GM23338 (cell line): ENCODE measurements at regions not wholly inside any gene's neighbourhood (a gene's known extent, or its start where the extent isn't known, plus 50 kb on each side); places are given as distances from the start of the nearest gene placed in this dataset.

ENCODE experiments used
- ATAC-seq: fragments of 200-7000 bp; cut with Tn5 transposase; 3 replicates; pipeline ENCODE4 v1.9.1; 2020
- DNase-seq: peaks from one replicate; pipeline ENCODE4 v3.0.0-alpha.2; 2015; ENCODE audit warnings: low spot score
- H2AFZ ChIP-seq: fragments of 200-600 bp; sonication (generic); 2 replicates; pipeline ENCODE4 v1.8.0; 2016; ENCODE audit warnings: antibody characterized with exemption, mild to moderate bottlenecking, moderate library complexity
- H3F3A ChIP-seq: fragments of 200-600 bp; sonication (generic); replicated peaks from 2 replicates; pipeline ENCODE4 v1.8.0; 2017; ENCODE audit warnings: antibody characterized with exemption, mixed run types, low read depth
- H3K27ac ChIP-seq: fragments of 200-600 bp; sonication (generic); 2 replicates; pipeline ENCODE4 v1.6.1; 2016; ENCODE audit warnings: low read depth
- H3K27me3 ChIP-seq: fragments of 200-600 bp; sonication (generic); 2 replicates; pipeline ENCODE4 v1.8.0; 2016; ENCODE audit warnings: mild to moderate bottlenecking, mixed run types, moderate library complexity; ENCODE audit not compliant: insufficient read depth
- H3K36me3 ChIP-seq: fragments of 200-600 bp; sonication (generic); 2 replicates; pipeline ENCODE4 v1.8.0; 2016; ENCODE audit warnings: mild to moderate bottlenecking; ENCODE audit not compliant: insufficient read depth
- H3K4me1 ChIP-seq: fragments of 200-600 bp; sonication (generic); 2 replicates; pipeline ENCODE4 v1.8.0; 2016; ENCODE audit warnings: mild to moderate bottlenecking, moderate library complexity; ENCODE audit not compliant: insufficient read depth
- H3K4me2 ChIP-seq: fragments of 200-600 bp; sonication (generic); 2 replicates; pipeline ENCODE4 v1.7.1; 2017; ENCODE audit warnings: mixed run types
- H3K4me3 ChIP-seq: fragments of 200-600 bp; sonication (generic); 2 replicates; pipeline ENCODE4 v1.6.1; 2016; ENCODE audit warnings: mixed run types
- H3K79me2 ChIP-seq: fragments of 200-600 bp; sonication (generic); replicated peaks from 2 replicates; pipeline ENCODE4 v1.8.0; 2017; ENCODE audit warnings: mild to moderate bottlenecking; ENCODE audit not compliant: insufficient read depth
- H3K9me2 ChIP-seq: fragments of 200-600 bp; sonication (generic); 2 replicates; pipeline ENCODE4 v1.8.0; 2017; ENCODE audit not compliant: insufficient read depth
- H4K20me1 ChIP-seq: fragments of 200-600 bp; sonication (generic); replicated peaks from 2 replicates; pipeline ENCODE4 v1.8.0; 2017; ENCODE audit warnings: mild to moderate bottlenecking; ENCODE audit not compliant: insufficient read depth
- H3K27ac Mint-ChIP-seq: 2 replicates; pipeline ENCODE4 v1.8.0; 2020; ENCODE audit warnings: inconsistent platforms, mild to moderate bottlenecking, moderate library complexity, mixed read lengths
- H3K27me3 Mint-ChIP-seq: 3 replicates; pipeline ENCODE4 v1.8.0; 2022; ENCODE audit warnings: low read depth, mild to moderate bottlenecking, moderate library complexity, mixed read lengths, inconsistent platforms; ENCODE audit not compliant: insufficient read depth, poor library complexity
- H3K36me3 Mint-ChIP-seq: 3 replicates; pipeline ENCODE4 v1.8.0; 2021; ENCODE audit warnings: low read depth, mild to moderate bottlenecking, inconsistent platforms, moderate library complexity, mixed read lengths
- H3K4me1 Mint-ChIP-seq: 3 replicates; pipeline ENCODE4 v1.8.0; 2020; ENCODE audit warnings: mild to moderate bottlenecking, inconsistent platforms, mixed read lengths
- H3K4me3 Mint-ChIP-seq: 3 replicates; pipeline ENCODE4 v1.8.0; 2021; ENCODE audit warnings: moderate library complexity, mild to moderate bottlenecking, inconsistent platforms, mixed read lengths
- H3K9me3 Mint-ChIP-seq: 3 replicates; pipeline ENCODE4 v1.8.0; 2020; ENCODE audit warnings: moderate library complexity, mild to moderate bottlenecking, inconsistent platforms, mixed read lengths
- EZH2 ChIP-seq: fragments of 200-600 bp; sonication (generic); IDR thresholded peaks from one replicate; pipeline ENCODE4 v1.8.0; 2017; ENCODE audit warnings: antibody characterized with exemption, mild to moderate bottlenecking, low read depth; ENCODE audit not compliant: unreplicated experiment
- JUNB ChIP-seq: IDR thresholded peaks from one replicate; pipeline ENCODE4 v1.6.1; 2016; ENCODE audit warnings: antibody characterized with exemption; ENCODE audit not compliant: unreplicated experiment
- POLR2AphosphoS5 ChIP-seq: IDR thresholded peaks from 2 replicates; pipeline ENCODE4 v1.6.1; 2016; ENCODE audit warnings: antibody characterized with exemption, low read depth
- ZNF331 ChIP-seq: fragments of 250-450 bp; sonication (Bioruptor Pico); IDR thresholded peaks from 2 replicates; pipeline ENCODE4 v1.5.0; 2020; ENCODE audit warnings: low read depth, mild to moderate bottlenecking, moderate library complexity
- TF ChIP-seq, protein P1 (sequence below): fragments of 250-450 bp; sonication (Bioruptor Pico); IDR thresholded peaks from 2 replicates; pipeline ENCODE4 v1.5.0; 2020; ENCODE audit warnings: mild to moderate bottlenecking, moderate library complexity
- TF ChIP-seq, protein P2 (sequence below), 2 experiments: fragments of 200-600 bp in 1 of 2; sonication (generic) in 1 of 2; conservative IDR thresholded peaks; 2 replicates each; pipeline versions ENCODE4 v1.5.1 to v1.6.1; 2016 to 2017; ENCODE audit warnings: antibody characterized with exemption in 2 of 2, low read depth in 2 of 2, mild to moderate bottlenecking in 2 of 2, moderate library complexity in 1 of 2

DNA sequence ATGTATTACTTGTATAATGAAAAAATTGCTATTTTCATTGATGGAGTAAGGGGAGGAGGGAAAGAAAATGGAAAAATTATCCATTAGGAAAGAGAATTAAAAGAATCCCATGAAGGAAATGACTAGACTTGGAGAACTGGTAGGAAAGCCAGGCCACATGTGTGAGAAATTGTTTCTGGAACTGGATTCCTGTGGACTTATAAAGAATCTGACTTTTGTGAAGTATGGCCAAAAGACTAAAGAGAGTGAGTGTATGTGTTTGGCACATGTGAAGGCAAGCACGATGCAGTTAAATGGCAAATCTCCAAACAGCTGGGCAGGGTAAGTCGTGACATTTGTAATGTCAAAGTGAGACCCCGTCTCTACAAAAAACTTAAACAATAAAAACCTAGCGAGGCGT is 89.4 kb downstream of the MTX3 start (continued):
- TF ChIP-seq, protein P1, sequence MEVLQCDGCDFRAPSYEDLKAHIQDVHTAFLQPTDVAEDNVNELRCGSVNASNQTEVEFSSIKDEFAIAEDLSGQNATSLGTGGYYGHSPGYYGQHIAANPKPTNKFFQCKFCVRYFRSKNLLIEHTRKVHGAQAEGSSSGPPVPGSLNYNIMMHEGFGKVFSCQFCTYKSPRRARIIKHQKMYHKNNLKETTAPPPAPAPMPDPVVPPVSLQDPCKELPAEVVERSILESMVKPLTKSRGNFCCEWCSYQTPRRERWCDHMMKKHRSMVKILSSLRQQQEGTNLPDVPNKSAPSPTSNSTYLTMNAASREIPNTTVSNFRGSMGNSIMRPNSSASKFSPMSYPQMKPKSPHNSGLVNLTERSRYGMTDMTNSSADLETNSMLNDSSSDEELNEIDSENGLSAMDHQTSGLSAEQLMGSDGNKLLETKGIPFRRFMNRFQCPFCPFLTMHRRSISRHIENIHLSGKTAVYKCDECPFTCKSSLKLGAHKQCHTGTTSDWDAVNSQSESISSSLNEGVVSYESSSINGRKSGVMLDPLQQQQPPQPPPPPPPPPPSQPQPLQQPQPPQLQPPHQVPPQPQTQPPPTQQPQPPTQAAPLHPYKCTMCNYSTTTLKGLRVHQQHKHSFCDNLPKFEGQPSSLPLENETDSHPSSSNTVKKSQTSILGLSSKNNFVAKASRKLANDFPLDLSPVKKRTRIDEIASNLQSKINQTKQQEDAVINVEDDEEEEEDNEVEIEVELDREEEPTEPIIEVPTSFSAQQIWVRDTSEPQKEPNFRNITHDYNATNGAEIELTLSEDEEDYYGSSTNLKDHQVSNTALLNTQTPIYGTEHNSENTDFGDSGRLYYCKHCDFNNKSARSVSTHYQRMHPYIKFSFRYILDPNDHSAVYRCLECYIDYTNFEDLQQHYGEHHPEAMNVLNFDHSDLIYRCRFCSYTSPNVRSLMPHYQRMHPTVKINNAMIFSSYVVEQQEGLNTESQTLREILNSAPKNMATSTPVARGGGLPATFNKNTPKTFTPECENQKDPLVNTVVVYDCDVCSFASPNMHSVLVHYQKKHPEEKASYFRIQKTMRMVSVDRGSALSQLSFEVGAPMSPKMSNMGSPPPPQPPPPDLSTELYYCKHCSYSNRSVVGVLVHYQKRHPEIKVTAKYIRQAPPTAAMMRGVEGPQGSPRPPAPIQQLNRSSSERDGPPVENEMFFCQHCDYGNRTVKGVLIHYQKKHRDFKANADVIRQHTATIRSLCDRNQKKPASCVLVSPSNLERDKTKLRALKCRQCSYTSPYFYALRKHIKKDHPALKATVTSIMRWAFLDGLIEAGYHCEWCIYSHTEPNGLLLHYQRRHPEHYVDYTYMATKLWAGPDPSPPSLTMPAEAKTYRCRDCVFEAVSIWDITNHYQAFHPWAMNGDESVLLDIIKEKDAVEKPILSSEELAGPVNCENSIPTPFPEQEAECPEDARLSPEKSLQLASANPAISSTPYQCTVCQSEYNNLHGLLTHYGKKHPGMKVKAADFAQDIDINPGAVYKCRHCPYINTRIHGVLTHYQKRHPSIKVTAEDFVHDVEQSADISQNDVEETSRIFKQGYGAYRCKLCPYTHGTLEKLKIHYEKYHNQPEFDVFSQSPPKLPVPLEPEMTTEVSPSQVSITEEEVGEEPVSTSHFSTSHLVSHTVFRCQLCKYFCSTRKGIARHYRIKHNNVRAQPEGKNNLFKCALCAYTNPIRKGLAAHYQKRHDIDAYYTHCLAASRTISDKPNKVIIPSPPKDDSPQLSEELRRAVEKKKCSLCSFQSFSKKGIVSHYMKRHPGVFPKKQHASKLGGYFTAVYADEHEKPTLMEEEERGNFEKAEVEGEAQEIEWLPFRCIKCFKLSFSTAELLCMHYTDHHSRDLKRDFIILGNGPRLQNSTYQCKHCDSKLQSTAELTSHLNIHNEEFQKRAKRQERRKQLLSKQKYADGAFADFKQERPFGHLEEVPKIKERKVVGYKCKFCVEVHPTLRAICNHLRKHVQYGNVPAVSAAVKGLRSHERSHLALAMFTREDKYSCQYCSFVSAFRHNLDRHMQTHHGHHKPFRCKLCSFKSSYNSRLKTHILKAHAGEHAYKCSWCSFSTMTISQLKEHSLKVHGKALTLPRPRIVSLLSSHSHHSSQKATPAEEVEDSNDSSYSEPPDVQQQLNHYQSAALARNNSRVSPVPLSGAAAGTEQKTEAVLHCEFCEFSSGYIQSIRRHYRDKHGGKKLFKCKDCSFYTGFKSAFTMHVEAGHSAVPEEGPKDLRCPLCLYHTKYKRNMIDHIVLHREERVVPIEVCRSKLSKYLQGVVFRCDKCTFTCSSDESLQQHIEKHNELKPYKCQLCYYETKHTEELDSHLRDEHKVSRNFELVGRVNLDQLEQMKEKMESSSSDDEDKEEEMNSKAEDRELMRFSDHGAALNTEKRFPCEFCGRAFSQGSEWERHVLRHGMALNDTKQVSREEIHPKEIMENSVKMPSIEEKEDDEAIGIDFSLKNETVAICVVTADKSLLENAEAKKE (CRISPR knock-in tag): no peak

DNA sequence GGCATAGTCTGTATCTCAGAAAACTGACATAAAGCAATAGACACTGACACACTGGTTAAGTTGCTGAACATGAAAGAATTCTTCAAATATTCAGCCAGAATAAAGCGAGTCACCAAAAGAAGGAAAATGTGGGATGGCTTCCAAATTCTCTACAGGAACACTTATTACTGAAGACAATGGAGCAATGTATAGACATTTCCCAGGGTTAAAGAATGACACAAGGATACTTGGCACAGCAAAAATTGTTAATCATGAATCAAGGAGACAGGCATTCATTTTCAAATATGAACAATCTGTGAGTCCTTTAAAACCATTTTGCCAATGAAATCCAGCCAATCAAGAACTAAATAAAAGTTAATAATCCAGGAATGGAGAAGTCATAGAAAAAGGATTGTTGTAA is 92.5 kb downstream of the MTX3 start:
- ATAC-seq (no peak), DNase-seq (no peak)
- Mint-ChIP-seq H3K4me3 (no peak overlapping the region), H3K27me3 (no peaks in the 10 kb centered on the region), H3K27ac (no peak overlapping the region), H3K4me1 (no peaks in the 10 kb centered on the region), H3K36me3 (peaks cover 12% of the 10 kb centered on the region; the same call in 2 of the 3 replicates), H3K9me3 (peaks cover 25% of the 10 kb centered on the region)
- no peaks in the 10 kb centered on the region for H3K4me1 ChIP-seq
- no peaks in the 10 kb centered on the region for H3K79me2 ChIP-seq
- no peak overlapping the region for H3K4me3 ChIP-seq
- H3K4me2 ChIP-seq: no peak overlapping the region
- H2AFZ ChIP-seq: no peak overlapping the region
- H3K36me3 ChIP-seq: no peaks in the 10 kb centered on the region; the same call in 1 of the 2 replicates
- H3K27ac ChIP-seq: no peak overlapping the region
- H3F3A ChIP-seq: no peaks in the 10 kb centered on the region
- H3K9me2 ChIP-seq: no peaks in the 10 kb centered on the region; the same call in 1 of the 2 replicates
- no peaks in the 10 kb centered on the region for H3K27me3 ChIP-seq
- H4K20me1 ChIP-seq: no peaks in the 10 kb centered on the region
- TF ChIP-seq, protein P2, sequence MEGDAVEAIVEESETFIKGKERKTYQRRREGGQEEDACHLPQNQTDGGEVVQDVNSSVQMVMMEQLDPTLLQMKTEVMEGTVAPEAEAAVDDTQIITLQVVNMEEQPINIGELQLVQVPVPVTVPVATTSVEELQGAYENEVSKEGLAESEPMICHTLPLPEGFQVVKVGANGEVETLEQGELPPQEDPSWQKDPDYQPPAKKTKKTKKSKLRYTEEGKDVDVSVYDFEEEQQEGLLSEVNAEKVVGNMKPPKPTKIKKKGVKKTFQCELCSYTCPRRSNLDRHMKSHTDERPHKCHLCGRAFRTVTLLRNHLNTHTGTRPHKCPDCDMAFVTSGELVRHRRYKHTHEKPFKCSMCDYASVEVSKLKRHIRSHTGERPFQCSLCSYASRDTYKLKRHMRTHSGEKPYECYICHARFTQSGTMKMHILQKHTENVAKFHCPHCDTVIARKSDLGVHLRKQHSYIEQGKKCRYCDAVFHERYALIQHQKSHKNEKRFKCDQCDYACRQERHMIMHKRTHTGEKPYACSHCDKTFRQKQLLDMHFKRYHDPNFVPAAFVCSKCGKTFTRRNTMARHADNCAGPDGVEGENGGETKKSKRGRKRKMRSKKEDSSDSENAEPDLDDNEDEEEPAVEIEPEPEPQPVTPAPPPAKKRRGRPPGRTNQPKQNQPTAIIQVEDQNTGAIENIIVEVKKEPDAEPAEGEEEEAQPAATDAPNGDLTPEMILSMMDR (conservative IDR thresholded peaks at IDR 0.05; ENCODE audit: low read depth in 2 of 2): no peak
- TF ChIP-seq POLR2AphosphoS5 (no peak), JUNB (no peak), ZNF331 (CRISPR knock-in tag) (no peak), EZH2 (no peak)
- TF ChIP-seq, protein P1 (CRISPR knock-in tag): no peak
